PFSK-1 (cell line): ENCODE measurements at regions not wholly inside any gene's neighbourhood (a gene's known extent, or its start where the extent isn't known, plus 50 kb on each side); places are given as distances from the start of the nearest gene placed in this dataset.

Experiments
- FOXP2 ChIP-seq: optimal IDR thresholded peaks from 2 replicates; pipeline ENCODE3; 2011; ENCODE audit warnings: borderline replicate concordance, control low read depth, inconsistent platforms; ENCODE audit not compliant: insufficient read depth; ENCODE audit errors: extremely low read length, extremely low read depth
- POLR2AphosphoS5 ChIP-seq: IDR thresholded peaks from 2 replicates; pipeline ENCODE4 v1.6.1; 2012; ENCODE audit warnings: low read depth, mild to moderate bottlenecking, control low read depth, low read length, moderate library complexity
- REST ChIP-seq, 2 experiments: IDR thresholded peaks; 2 replicates each; pipeline versions ENCODE4 v1.6.1 to v1.8.0; 2011 to 2012; ENCODE audit warnings: low read depth in 2 of 2, low read length in 2 of 2, control low read depth in 1 of 2, inconsistent platforms in 1 of 2, mild to moderate bottlenecking in 1 of 2, moderate library complexity in 1 of 2; ENCODE audit not compliant: insufficient read depth in 1 of 2
- SIN3A ChIP-seq: IDR thresholded peaks from 2 replicates; pipeline ENCODE4 v1.6.1; 2012; ENCODE audit warnings: mild to moderate bottlenecking, low read length, moderate library complexity, borderline replicate concordance; ENCODE audit not compliant: insufficient read depth
- TAF1 ChIP-seq: IDR thresholded peaks from 2 replicates; pipeline ENCODE4 v1.6.1; 2012; ENCODE audit warnings: low read length, control low read depth, borderline replicate concordance; ENCODE audit not compliant: insufficient read depth

GRCh38 chr6:97396880-97397279, 113.9 kb upstream of the MMS22L start:
- no peak for TF ChIP-seq FOXP2
- TF ChIP-seq TAF1: no peak
- TF ChIP-seq POLR2AphosphoS5: no peak
- no peak for TF ChIP-seq REST (IDR thresholded peaks at IDR 0.05; ENCODE audit: insufficient read depth in 1 of 2, low read depth in 2 of 2, low read length in 2 of 2)
- no peak for TF ChIP-seq SIN3A

- no peak for TF ChIP-seq POLR2AphosphoS5
- no peak for TF ChIP-seq TAF1
- no peak for TF ChIP-seq SIN3A
- TF ChIP-seq FOXP2: no peak
- TF ChIP-seq REST (IDR thresholded peaks at IDR 0.05; ENCODE audit: insufficient read depth in 1 of 2, low read depth in 2 of 2, low read length in 2 of 2): no peak
Measured at GRCh38 chr6:97399208-97399607, 116.2 kb upstream of the MMS22L start.

GRCh38 chr6:97401533-97401932, 118.5 kb upstream of the MMS22L start:
- TF ChIP-seq FOXP2: no peak
- TF ChIP-seq TAF1: no peak
- TF ChIP-seq SIN3A: no peak
- TF ChIP-seq POLR2AphosphoS5: no peak
- TF ChIP-seq REST (IDR thresholded peaks at IDR 0.05; ENCODE audit: insufficient read depth in 1 of 2, low read depth in 2 of 2, low read length in 2 of 2): no peak

- TF ChIP-seq POLR2AphosphoS5 (no peak), SIN3A (no peak), TAF1 (no peak)
Measured at GRCh38 chr6:97405818-97406409, 122.9 kb upstream of the MMS22L start.

- no peak for TF ChIP-seq FOXP2
- TF ChIP-seq TAF1: no peak
- TF ChIP-seq REST (IDR thresholded peaks at IDR 0.05; ENCODE audit: insufficient read depth in 1 of 2, low read depth in 2 of 2, low read length in 2 of 2): no peak
- no peak for TF ChIP-seq SIN3A
- no peak for TF ChIP-seq POLR2AphosphoS5
Measured at GRCh38 chr6:97406633-97407032, 123.6 kb upstream of the MMS22L start.
